ENCODE measurements at regions not wholly inside any gene's neighbourhood (a gene's known extent, or its start where the extent isn't known, plus 50 kb on each side); places are given as distances from the start of the nearest gene placed in this dataset.

DNA sequence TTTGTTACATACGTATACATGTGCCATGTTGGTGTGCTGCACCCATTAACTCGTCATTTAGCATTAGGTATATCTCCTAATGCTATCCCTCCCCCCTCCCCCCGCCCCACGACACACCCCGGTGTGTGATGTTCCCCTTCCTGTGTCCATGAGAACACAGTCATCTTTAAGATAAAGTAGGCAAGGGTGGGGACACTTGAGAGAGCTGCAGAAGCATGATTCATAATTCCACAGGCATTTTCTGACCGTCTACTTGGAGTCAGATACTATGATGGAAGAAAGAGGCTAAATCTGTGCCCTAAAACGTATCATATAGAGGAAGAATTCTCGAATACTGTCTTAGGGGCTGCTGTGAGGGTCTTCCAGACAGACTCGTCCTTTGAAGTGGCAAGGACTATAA lies 145.9 kb upstream of the VASH1 start:
- no peak overlapping the region for H3K4me3 ChIP-seq
- H3K36me3 ChIP-seq = no peaks in the 10 kb centered on the region
- 57 to 71% (median 66%) methylated on average over 8 to 9 of the region's 9 CpGs for WGBS, 5 donors
- H3K27me3 ChIP-seq = no peaks in the 10 kb centered on the region
- DNase-seq = no peak
- no peak for TF ChIP-seq POLR2AphosphoS5 (IDR thresholded peaks at IDR 0.05)
- no peak for TF ChIP-seq POLR2A (IDR thresholded peaks at IDR 0.05)
- TF ChIP-seq, protein P1, sequence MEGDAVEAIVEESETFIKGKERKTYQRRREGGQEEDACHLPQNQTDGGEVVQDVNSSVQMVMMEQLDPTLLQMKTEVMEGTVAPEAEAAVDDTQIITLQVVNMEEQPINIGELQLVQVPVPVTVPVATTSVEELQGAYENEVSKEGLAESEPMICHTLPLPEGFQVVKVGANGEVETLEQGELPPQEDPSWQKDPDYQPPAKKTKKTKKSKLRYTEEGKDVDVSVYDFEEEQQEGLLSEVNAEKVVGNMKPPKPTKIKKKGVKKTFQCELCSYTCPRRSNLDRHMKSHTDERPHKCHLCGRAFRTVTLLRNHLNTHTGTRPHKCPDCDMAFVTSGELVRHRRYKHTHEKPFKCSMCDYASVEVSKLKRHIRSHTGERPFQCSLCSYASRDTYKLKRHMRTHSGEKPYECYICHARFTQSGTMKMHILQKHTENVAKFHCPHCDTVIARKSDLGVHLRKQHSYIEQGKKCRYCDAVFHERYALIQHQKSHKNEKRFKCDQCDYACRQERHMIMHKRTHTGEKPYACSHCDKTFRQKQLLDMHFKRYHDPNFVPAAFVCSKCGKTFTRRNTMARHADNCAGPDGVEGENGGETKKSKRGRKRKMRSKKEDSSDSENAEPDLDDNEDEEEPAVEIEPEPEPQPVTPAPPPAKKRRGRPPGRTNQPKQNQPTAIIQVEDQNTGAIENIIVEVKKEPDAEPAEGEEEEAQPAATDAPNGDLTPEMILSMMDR (IDR thresholded peaks at IDR 0.05) = no peak
- TF ChIP-seq EP300 (IDR thresholded peaks at IDR 0.05) = no peak
- H3K27ac ChIP-seq = no peak overlapping the region
- intact Hi-C loops (cut with DNase I; ENCODE audit: low total_unique reads) = no loop called here
- no peaks in the 10 kb centered on the region for H3K4me1 ChIP-seq
- peaks cover 12 to 25% (median 24%) of the 10 kb centered on the region in 4 donors for H3K9me3 ChIP-seq

DNA sequence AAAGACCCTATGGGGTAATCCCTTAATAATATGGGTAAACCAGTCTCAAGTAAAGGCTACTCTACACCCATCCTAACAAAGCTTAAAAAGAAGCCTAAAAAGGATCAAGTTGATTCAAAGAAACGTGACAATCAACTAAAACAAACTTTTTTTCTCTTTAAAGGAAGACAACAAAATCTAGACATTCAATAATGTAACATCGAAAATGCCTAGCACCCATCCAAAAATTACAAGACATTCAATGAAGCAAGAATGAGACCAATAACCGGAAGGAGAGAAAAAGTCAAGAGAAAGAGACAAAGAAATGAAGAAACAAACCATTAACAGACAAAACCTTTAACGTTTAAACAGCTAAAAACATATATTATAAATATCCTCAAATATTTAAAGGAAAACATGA lies 143.8 kb upstream of the VASH1 start:
- intact Hi-C loops (cut with DNase I; ENCODE audit: low total_unique reads) = no loop called here
- TF ChIP-seq, protein P1 (IDR thresholded peaks at IDR 0.05) = no peak
- no peak for TF ChIP-seq POLR2A (IDR thresholded peaks at IDR 0.05)
- TF ChIP-seq EP300 (IDR thresholded peaks at IDR 0.05) = no peak
- no peak for TF ChIP-seq POLR2AphosphoS5 (IDR thresholded peaks at IDR 0.05)

DNA sequence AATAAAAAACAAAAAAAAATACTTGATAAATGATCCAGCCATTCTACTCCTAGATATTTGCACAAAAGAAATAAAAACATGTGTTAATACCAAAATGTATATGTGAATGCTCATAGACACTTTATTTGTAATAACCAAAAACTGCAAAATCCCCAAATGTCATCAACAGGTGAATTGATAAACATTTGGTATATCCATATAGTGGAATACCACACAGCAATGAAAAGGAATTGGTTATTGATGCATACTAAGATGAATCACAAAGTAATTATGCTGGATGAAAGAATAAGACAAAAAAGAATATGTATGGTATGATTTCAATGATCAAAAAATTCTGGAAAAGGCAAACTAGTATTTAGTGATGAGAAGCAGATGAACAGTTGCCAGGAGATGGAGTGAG lies 124.7 kb upstream of the VASH1 start:
- Histone ChIP-seq H3K4me3 (no peak overlapping the region), H3K4me1 (no peaks in the 10 kb centered on the region), H3K27ac (no peak overlapping the region), H3K27me3 (peaks cover 0 to 3% (median 0%) of the 10 kb centered on the region in 3 donors), H3K36me3 (no peaks in the 10 kb centered on the region), H3K9me3 (no peaks in the 10 kb centered on the region)
- TF ChIP-seq, protein P1 (IDR thresholded peaks at IDR 0.05) = no peak
- TF ChIP-seq POLR2AphosphoS5 (IDR thresholded peaks at IDR 0.05) (no peak), POLR2A (IDR thresholded peaks at IDR 0.05) (no peak), EP300 (IDR thresholded peaks at IDR 0.05) (no peak)
- no peak for DNase-seq
- intact Hi-C loops (cut with DNase I; ENCODE audit: low total_unique reads) = no loop called here

More for the DNA sequence above, 143.8 kb upstream of the VASH1 start:
- no peaks in the 10 kb centered on the region for H3K4me1 ChIP-seq
- no peak overlapping the region for H3K27ac ChIP-seq
- DNase-seq = no peak
- 71 to 82% (median 77%) methylated on average over 4 of the region's 4 CpGs for WGBS, 5 donors
- H3K4me3 ChIP-seq = no peak overlapping the region
- H3K27me3 ChIP-seq = peaks cover 0 to 8% (median 0%) of the 10 kb centered on the region in 3 donors
- no peaks in the 10 kb centered on the region for H3K36me3 ChIP-seq
- H3K9me3 ChIP-seq = peaks cover 12 to 25% (median 24%) of the 10 kb centered on the region in 4 donors

DNA sequence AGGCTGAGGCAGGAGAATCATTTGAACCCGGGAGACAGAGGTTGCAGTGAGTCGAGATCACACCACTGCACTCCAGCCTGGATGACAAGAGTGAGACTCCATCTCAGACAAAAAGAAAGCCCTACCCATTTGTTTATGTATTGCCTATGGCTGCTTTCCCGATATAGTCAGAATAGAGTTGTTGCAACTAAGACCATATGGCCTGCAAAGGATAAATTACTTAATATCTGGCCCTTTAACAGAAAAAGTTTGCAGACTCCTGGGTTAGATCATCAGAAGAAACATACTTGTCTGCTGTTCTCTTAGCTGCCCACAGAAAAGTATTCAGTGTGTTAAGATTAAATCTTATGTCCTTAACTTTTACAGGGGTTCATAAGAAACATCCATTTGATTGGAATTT lies 122.4 kb upstream of the VASH1 start:
- Histone ChIP-seq H3K27ac (no peak overlapping the region), H3K4me3 (no peak overlapping the region), H3K9me3 (no peaks in the 10 kb centered on the region), H3K27me3 (peaks cover 0 to 10% (median 0%) of the 10 kb centered on the region in 3 donors), H3K36me3 (no peaks in the 10 kb centered on the region), H3K4me1 (no peaks in the 10 kb centered on the region)
- TF ChIP-seq POLR2AphosphoS5 (IDR thresholded peaks at IDR 0.05) = no peak
- TF ChIP-seq, protein P1 (IDR thresholded peaks at IDR 0.05) = no peak
- no peak for TF ChIP-seq POLR2A (IDR thresholded peaks at IDR 0.05)
- TF ChIP-seq EP300 (IDR thresholded peaks at IDR 0.05) = no peak
- DNase-seq = peak in 1 of 2 donors; percentile 18
- intact Hi-C loops (cut with DNase I; ENCODE audit: low total_unique reads) = no loop called here
- WGBS, 5 donors = 64 to 84% (median 78%) methylated on average over 2 to 3 of the region's 3 CpGs
